ENCODE measurements at regions not wholly inside any gene's neighbourhood (a gene's known extent, or its start where the extent isn't known, plus 50 kb on each side); places are given as distances from the start of the nearest gene placed in this dataset.
"Not testable (repeated sequence)": the region's sequence is repeated elsewhere in the genome, so short reads cannot be mapped to it uniquely, and the experiment has no call there.

DNA sequence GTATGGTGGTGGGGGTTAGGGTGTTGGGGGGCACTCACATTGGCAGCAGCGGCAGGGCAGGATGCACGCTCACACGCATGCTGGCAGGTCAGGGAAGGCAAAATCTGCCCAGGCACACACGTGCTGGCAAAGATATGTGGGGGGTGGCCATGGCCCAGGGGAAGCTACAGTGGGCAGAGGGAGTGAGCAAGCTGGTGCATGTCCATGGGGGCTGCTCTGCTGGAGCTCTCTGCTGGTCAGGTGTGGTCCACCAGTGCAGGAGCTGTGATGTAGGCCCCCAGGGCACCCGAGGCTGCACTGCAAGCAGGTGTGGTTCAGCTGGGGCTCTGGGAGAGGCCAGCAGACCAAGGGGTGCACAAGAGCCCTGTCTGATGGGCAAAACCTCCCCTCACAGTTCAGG, 491.5 kb upstream of the TNP1 start:
- Histone ChIP-seq H3K4me2 (no peak overlapping the region), H3F3A (replicated peaks; ENCODE audit: insufficient read depth) (no peaks in the 10 kb centered on the region), H3K79me2 (ENCODE audit: insufficient read depth) (no peaks in the 10 kb centered on the region), H3K9me3 (0 out of 2 replicates have a peak, but pooled peaks cover 3% of the 10 kb centered on the region), H3K4me1 (ENCODE audit: control insufficient read depth in 1 of 2, insufficient read depth in 2 of 2, low read depth in 1 of 2, low read length in 1 of 2) (no peaks in the 10 kb centered on the region), H3K27me3 (ENCODE audit: insufficient read depth) (no peaks in the 10 kb centered on the region), H3K36me3 (replicated peaks in 1 of 2; ENCODE audit: control insufficient read depth in 1 of 2, insufficient read depth in 2 of 2, low read length in 1 of 2) (no peaks in the 10 kb centered on the region), H3K4me3 (ENCODE audit: low read depth in 2 of 2, low read length in 1 of 2) (no peak overlapping the region), H3K9me2 (no peaks in the 10 kb centered on the region), H3K9ac (no peak overlapping the region), H3K27ac (ENCODE audit: low read depth in 2 of 2, low read length in 1 of 2) (no peak overlapping the region), H2AFZ (ENCODE audit: low read depth) (no peak overlapping the region), H4K20me1 (ENCODE audit: insufficient read depth) (no peaks in the 10 kb centered on the region)
- ChIA-PET POLR2A (no interaction called here), CTCF (interaction anchor here (0.6 kb wide), 1 partner anchor 40 kb away, joined by 4 read pairs; no protein-coding TSS in a partner anchor)
- TF ChIP-seq ELF1 (IDR thresholded peaks at IDR 0.05) (no peak), NFIC (IDR thresholded peaks at IDR 0.05; ENCODE audit: borderline replicate concordance) (no peak), YY1 (IDR thresholded peaks at IDR 0.05; ENCODE audit: low read depth) (no peak), GATA2 (CRISPR knock-in tag; IDR thresholded peaks at IDR 0.05) (no peak), NRF1 (IDR thresholded peaks at IDR 0.05; ENCODE audit: low read depth, low read length) (no peak)
- TF ChIP-seq, protein P1, sequence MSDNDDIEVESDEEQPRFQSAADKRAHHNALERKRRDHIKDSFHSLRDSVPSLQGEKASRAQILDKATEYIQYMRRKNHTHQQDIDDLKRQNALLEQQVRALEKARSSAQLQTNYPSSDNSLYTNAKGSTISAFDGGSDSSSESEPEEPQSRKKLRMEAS (IDR thresholded peaks at IDR 0.05; ENCODE audit: low read depth): no peak
- TF ChIP-seq, protein P2, sequence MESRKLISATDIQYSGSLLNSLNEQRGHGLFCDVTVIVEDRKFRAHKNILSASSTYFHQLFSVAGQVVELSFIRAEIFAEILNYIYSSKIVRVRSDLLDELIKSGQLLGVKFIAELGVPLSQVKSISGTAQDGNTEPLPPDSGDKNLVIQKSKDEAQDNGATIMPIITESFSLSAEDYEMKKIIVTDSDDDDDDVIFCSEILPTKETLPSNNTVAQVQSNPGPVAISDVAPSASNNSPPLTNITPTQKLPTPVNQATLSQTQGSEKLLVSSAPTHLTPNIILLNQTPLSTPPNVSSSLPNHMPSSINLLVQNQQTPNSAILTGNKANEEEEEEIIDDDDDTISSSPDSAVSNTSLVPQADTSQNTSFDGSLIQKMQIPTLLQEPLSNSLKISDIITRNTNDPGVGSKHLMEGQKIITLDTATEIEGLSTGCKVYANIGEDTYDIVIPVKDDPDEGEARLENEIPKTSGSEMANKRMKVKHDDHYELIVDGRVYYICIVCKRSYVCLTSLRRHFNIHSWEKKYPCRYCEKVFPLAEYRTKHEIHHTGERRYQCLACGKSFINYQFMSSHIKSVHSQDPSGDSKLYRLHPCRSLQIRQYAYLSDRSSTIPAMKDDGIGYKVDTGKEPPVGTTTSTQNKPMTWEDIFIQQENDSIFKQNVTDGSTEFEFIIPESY (IDR thresholded peaks at IDR 0.05; ENCODE audit: borderline replicate concordance, low read depth): no peak
- WGBS (ENCODE audit: low lambda C conversion rate): 73% methylated on average over 4 of the region's 5 CpGs
- no peak for DNase-seq

DNA sequence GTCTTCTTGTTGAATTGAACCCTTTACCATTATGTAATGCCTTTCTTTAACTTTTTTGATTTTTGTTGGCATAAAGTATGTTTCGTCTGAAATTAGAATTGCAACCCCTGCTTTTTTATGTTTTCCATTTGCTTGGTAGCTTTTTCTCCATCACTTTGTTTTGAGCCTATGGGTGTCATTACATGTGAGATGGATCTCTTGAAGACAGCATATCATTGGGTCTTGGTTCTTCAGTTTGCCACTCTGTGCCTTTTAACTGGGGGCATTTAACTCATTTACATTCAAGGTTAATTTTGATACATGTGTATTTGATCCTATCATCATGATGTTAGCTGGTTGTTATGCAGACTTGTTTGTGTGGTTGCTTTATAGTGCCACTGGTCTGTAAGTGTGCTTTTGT, 489.4 kb upstream of the TNP1 start:
- no peaks in the 10 kb centered on the region for H3K27me3 ChIP-seq (ENCODE audit: insufficient read depth)
- no peak overlapping the region for H2AFZ ChIP-seq (ENCODE audit: low read depth)
- 36% methylated on average over 1 of the region's 1 CpG for WGBS (ENCODE audit: low lambda C conversion rate)
- ChIA-PET POLR2A (no interaction called here), CTCF (interaction anchor here (0.8 kb wide), 1 partner anchor 162 kb away, joined by 4 read pairs; no protein-coding TSS in a partner anchor)
- H3F3A ChIP-seq (replicated peaks; ENCODE audit: insufficient read depth): no peaks in the 10 kb centered on the region
- H3K27ac ChIP-seq (ENCODE audit: low read depth in 2 of 2, low read length in 1 of 2): no peak overlapping the region
- 0 out of 2 replicates have a peak, but pooled peaks cover 3% of the 10 kb centered on the region for H3K9me3 ChIP-seq
- no peak for DNase-seq
- H3K9me2 ChIP-seq: no peaks in the 10 kb centered on the region
- TF ChIP-seq, protein P3, sequence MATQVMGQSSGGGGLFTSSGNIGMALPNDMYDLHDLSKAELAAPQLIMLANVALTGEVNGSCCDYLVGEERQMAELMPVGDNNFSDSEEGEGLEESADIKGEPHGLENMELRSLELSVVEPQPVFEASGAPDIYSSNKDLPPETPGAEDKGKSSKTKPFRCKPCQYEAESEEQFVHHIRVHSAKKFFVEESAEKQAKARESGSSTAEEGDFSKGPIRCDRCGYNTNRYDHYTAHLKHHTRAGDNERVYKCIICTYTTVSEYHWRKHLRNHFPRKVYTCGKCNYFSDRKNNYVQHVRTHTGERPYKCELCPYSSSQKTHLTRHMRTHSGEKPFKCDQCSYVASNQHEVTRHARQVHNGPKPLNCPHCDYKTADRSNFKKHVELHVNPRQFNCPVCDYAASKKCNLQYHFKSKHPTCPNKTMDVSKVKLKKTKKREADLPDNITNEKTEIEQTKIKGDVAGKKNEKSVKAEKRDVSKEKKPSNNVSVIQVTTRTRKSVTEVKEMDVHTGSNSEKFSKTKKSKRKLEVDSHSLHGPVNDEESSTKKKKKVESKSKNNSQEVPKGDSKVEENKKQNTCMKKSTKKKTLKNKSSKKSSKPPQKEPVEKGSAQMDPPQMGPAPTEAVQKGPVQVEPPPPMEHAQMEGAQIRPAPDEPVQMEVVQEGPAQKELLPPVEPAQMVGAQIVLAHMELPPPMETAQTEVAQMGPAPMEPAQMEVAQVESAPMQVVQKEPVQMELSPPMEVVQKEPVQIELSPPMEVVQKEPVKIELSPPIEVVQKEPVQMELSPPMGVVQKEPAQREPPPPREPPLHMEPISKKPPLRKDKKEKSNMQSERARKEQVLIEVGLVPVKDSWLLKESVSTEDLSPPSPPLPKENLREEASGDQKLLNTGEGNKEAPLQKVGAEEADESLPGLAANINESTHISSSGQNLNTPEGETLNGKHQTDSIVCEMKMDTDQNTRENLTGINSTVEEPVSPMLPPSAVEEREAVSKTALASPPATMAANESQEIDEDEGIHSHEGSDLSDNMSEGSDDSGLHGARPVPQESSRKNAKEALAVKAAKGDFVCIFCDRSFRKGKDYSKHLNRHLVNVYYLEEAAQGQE (IDR thresholded peaks at IDR 0.05; ENCODE audit: low read depth, low read length): no peak
- TF ChIP-seq RCOR1 (IDR thresholded peaks at IDR 0.05; ENCODE audit: low read length) (no peak), JUND (IDR thresholded peaks at IDR 0.05) (no peak), NRF1 (IDR thresholded peaks at IDR 0.05; ENCODE audit: low read depth, low read length) (no peak), RAD21 (IDR thresholded peaks at IDR 0.05; ENCODE audit: low read length) (no peak), TCF12 (IDR thresholded peaks at IDR 0.05) (no peak), MXI1 (IDR thresholded peaks at IDR 0.05; ENCODE audit: low read depth, low read length) (no peak), SMC3 (IDR thresholded peaks at IDR 0.05; ENCODE audit: low read depth, low read length) (no peak)
- no peak overlapping the region for H3K4me2 ChIP-seq
- no peak overlapping the region for H3K9ac ChIP-seq
- no peaks in the 10 kb centered on the region for H3K36me3 ChIP-seq (replicated peaks in 1 of 2; ENCODE audit: control insufficient read depth in 1 of 2, insufficient read depth in 2 of 2, low read length in 1 of 2)
- H3K4me3 ChIP-seq (ENCODE audit: low read depth in 2 of 2, low read length in 1 of 2): no peak overlapping the region
- H3K4me1 ChIP-seq (ENCODE audit: control insufficient read depth in 1 of 2, insufficient read depth in 2 of 2, low read depth in 1 of 2, low read length in 1 of 2): no peaks in the 10 kb centered on the region
- H3K79me2 ChIP-seq (ENCODE audit: insufficient read depth): no peaks in the 10 kb centered on the region
- no peaks in the 10 kb centered on the region for H4K20me1 ChIP-seq (ENCODE audit: insufficient read depth)

DNA sequence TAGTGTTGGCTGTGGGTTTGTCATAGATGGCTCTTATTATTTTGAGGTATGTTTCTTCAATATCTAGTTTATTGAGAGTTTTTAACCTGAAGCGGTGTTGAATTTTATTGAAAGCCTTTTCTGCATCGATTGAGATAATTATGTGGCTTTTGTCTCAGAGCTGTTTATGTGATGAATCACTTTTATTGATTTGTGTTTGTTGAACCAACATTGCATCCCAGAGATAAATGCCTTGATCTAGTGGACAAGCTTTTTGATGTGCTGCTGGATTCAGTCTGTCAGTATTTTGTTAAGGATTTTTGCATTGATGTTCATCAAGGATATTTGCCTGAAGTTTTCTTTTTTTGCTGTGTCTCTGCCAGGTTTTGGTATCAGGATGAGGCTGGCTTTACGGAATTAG, 487.8 kb upstream of the TNP1 start:
- H3K4me3 ChIP-seq (ENCODE audit: low read depth in 2 of 2, low read length in 1 of 2); H3K36me3 ChIP-seq (replicated peaks in 1 of 2; ENCODE audit: control insufficient read depth in 1 of 2, insufficient read depth in 2 of 2, low read length in 1 of 2); H3F3A ChIP-seq (replicated peaks; ENCODE audit: insufficient read depth); H3K27me3 ChIP-seq (ENCODE audit: insufficient read depth); H3K9ac ChIP-seq; POLR2A ChIA-PET; H3K9me2 ChIP-seq; H3K4me1 ChIP-seq (ENCODE audit: control insufficient read depth in 1 of 2, insufficient read depth in 2 of 2, low read depth in 1 of 2, low read length in 1 of 2); H3K79me2 ChIP-seq (ENCODE audit: insufficient read depth); H2AFZ ChIP-seq (ENCODE audit: low read depth); H3K9me3 ChIP-seq; DNase-seq; H4K20me1 ChIP-seq (ENCODE audit: insufficient read depth); H3K4me2 ChIP-seq; H3K27ac ChIP-seq (ENCODE audit: low read depth in 2 of 2, low read length in 1 of 2); CTCF ChIA-PET: not testable (repeated sequence)
- WGBS (ENCODE audit: low lambda C conversion rate): 16% methylated on average over 3 of the region's 3 CpGs

DNA sequence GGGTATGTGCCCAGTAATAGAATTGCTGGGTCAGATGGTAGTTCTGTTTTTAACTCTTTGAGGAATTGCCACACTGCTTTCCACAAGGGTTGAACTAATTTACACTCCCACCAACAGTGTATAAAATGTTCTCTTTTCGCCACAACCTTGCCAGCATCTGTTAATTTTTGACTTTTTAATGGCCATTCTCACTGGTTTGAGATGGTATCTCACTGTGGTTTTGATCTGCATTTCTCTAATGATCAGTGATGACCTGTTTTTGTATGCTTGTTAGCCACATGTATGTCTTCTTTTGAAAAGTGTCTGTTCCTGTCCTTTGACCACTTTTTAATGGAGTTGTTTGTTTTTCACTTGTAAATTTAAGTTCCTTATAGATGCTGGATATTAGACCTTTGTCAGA, 486.2 kb upstream of the TNP1 start:
- CTCF ChIA-PET; H3K4me1 ChIP-seq (ENCODE audit: control insufficient read depth in 1 of 2, insufficient read depth in 2 of 2, low read depth in 1 of 2, low read length in 1 of 2); H3K36me3 ChIP-seq (replicated peaks in 1 of 2; ENCODE audit: control insufficient read depth in 1 of 2, insufficient read depth in 2 of 2, low read length in 1 of 2); POLR2A ChIA-PET; H3K9me3 ChIP-seq; DNase-seq; H3K79me2 ChIP-seq (ENCODE audit: insufficient read depth); H3F3A ChIP-seq (replicated peaks; ENCODE audit: insufficient read depth); H4K20me1 ChIP-seq (ENCODE audit: insufficient read depth); H3K9me2 ChIP-seq; H3K27me3 ChIP-seq (ENCODE audit: insufficient read depth); H3K27ac ChIP-seq (ENCODE audit: low read depth in 2 of 2, low read length in 1 of 2); H3K9ac ChIP-seq; H3K4me3 ChIP-seq (ENCODE audit: low read depth in 2 of 2, low read length in 1 of 2); H3K4me2 ChIP-seq; H2AFZ ChIP-seq (ENCODE audit: low read depth): not testable (repeated sequence)
- 75% methylated on average over 1 of the region's 1 CpG for WGBS (ENCODE audit: low lambda C conversion rate)
